Upper lobe of left lung (tissue), 4 donors: ENCODE measurements at regions not wholly inside any gene's neighbourhood (a gene's known extent, or its start where the extent isn't known, plus 50 kb on each side); places are given as distances from the start of the nearest gene placed in this dataset.

Experiments used
- POLR2A ChIP-seq, 4 donors: fragments of 450-650 bp; IDR thresholded peaks; one replicate each; pipeline ENCODE4 v1.5.1; 2016 to 2017; ENCODE audit warnings: antibody characterized with exemption in 4 of 4, mild to moderate bottlenecking in 2 of 4
- TF ChIP-seq, protein P1 (sequence below), 6 experiments: fragments of 450-650 bp in 4 of 6; fragments of 200-600 bp in 2 of 6; sonication (generic) in 2 of 6; IDR thresholded peaks; one replicate each; pipeline ENCODE4 v1.5.1; 2016 to 2019; ENCODE audit warnings: antibody characterized with exemption in 6 of 6

DNA sequence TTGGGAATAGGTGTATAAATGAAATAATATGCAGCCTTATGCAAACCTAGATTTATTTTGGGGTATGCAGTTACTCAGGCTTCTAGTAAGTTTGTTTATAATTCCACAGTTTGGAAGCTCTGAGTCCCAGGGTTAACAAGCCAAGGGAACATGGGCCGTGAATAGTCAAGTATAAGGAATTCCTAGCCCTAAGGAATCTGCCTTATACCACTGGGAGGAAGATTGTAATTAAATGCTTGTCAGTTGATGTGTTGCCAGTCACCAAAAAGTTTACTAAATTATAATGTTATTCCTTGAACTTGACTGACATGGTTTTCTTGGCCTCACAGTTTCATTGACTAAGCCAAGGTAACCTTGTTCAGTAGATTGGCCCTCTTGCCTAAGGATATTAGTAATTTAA lies 72.4 kb upstream of the SGO1 start:
- TF ChIP-seq, protein P1, sequence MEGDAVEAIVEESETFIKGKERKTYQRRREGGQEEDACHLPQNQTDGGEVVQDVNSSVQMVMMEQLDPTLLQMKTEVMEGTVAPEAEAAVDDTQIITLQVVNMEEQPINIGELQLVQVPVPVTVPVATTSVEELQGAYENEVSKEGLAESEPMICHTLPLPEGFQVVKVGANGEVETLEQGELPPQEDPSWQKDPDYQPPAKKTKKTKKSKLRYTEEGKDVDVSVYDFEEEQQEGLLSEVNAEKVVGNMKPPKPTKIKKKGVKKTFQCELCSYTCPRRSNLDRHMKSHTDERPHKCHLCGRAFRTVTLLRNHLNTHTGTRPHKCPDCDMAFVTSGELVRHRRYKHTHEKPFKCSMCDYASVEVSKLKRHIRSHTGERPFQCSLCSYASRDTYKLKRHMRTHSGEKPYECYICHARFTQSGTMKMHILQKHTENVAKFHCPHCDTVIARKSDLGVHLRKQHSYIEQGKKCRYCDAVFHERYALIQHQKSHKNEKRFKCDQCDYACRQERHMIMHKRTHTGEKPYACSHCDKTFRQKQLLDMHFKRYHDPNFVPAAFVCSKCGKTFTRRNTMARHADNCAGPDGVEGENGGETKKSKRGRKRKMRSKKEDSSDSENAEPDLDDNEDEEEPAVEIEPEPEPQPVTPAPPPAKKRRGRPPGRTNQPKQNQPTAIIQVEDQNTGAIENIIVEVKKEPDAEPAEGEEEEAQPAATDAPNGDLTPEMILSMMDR (IDR thresholded peaks at IDR 0.05), result no peak
- TF ChIP-seq POLR2A (IDR thresholded peaks at IDR 0.05), result no peak
